Neural cell (in vitro differentiated cells): ENCODE measurements at regions not wholly inside any gene's neighbourhood (a gene's known extent, or its start where the extent isn't known, plus 50 kb on each side); places are given as distances from the start of the nearest gene placed in this dataset.

Experiments used
- TAF1 ChIP-seq: IDR thresholded peaks from 2 replicates; pipeline ENCODE4 v1.6.1; 2012; ENCODE audit warnings: low read depth
- TF ChIP-seq, protein P1 (sequence below): fragments of 450-650 bp; IDR thresholded peaks from 2 replicates; pipeline ENCODE4 v1.5.1; 2014; ENCODE audit warnings: antibody characterized with exemption, mild to moderate bottlenecking, moderate library complexity; ENCODE audit not compliant: poor library complexity, severe bottlenecking

GRCh38 chr4:100936661-100937375 lies 410.5 kb downstream of the PPP3CA start:
- TF ChIP-seq, protein P1, sequence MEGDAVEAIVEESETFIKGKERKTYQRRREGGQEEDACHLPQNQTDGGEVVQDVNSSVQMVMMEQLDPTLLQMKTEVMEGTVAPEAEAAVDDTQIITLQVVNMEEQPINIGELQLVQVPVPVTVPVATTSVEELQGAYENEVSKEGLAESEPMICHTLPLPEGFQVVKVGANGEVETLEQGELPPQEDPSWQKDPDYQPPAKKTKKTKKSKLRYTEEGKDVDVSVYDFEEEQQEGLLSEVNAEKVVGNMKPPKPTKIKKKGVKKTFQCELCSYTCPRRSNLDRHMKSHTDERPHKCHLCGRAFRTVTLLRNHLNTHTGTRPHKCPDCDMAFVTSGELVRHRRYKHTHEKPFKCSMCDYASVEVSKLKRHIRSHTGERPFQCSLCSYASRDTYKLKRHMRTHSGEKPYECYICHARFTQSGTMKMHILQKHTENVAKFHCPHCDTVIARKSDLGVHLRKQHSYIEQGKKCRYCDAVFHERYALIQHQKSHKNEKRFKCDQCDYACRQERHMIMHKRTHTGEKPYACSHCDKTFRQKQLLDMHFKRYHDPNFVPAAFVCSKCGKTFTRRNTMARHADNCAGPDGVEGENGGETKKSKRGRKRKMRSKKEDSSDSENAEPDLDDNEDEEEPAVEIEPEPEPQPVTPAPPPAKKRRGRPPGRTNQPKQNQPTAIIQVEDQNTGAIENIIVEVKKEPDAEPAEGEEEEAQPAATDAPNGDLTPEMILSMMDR, result no peak
- TF ChIP-seq TAF1, result no peak
